Renal pelvis (tissue), 1 donor: ENCODE measurements at regions not wholly inside any gene's neighbourhood (a gene's known extent, or its start where the extent isn't known, plus 50 kb on each side); places are given as distances from the start of the nearest gene placed in this dataset.
A peak's percentile ranks its signal among the peaks of the same experiment; 100 is the strongest.

ENCODE experiments used
- DNase-seq: peaks from one replicate; pipeline ENCODE4 v3.0.0-alpha.2; 2013

- no peak for DNase-seq
These were observed 515.3 kb downstream of the DSC3 start for GRCh38 chr18:30527226-30527625.

GRCh38 chr18:30522288-30522929 is 520.1 kb downstream of the DSC3 start:
- no peak for DNase-seq

GRCh38 chr18:30514059-30514458 is 528.5 kb downstream of the DSC3 start:
- no peak for DNase-seq

GRCh38 chr18:30512872-30513271 is 529.7 kb downstream of the DSC3 start:
- DNase-seq, result no peak

GRCh38 chr18:30510882-30511281 is 531.7 kb downstream of the DSC3 start:
- no peak for DNase-seq

- DNase-seq, result no peak
These were observed 540.9 kb downstream of the DSC3 start for GRCh38 chr18:30501594-30501993.

GRCh38 chr18:30500240-30500945 is 542.1 kb downstream of the DSC3 start:
- no peak for DNase-seq

GRCh38 chr18:30499721-30500120 is 542.8 kb downstream of the DSC3 start:
- no peak for DNase-seq

- DNase-seq, result no peak
These were observed 549.9 kb downstream of the DSC3 start for GRCh38 chr18:30492552-30493129.

- no peak for DNase-seq
These were observed 550.6 kb downstream of the DSC3 start for GRCh38 chr18:30491815-30492551.

- no peak for DNase-seq
These were observed 552.5 kb downstream of the DSC3 start for GRCh38 chr18:30489890-30490643.

- no peak for DNase-seq
These were observed 554.6 kb downstream of the DSC3 start for GRCh38 chr18:30487962-30488361.

- DNase-seq, result no peak
These were observed 555.7 kb downstream of the DSC3 start for GRCh38 chr18:30486856-30487255.

- no peak for DNase-seq
These were observed 557.5 kb downstream of the DSC3 start for GRCh38 chr18:30485078-30485477.

- no peak for DNase-seq
These were observed 560.7 kb downstream of the DSC3 start for GRCh38 chr18:30481871-30482270.

- peak; percentile 37 for DNase-seq
These were observed 573.5 kb downstream of the DSC3 start for GRCh38 chr18:30469091-30469490.

GRCh38 chr18:30465096-30465495 is 577.4 kb downstream of the DSC3 start:
- DNase-seq, result no peak

GRCh38 chr18:30457156-30457555 is 585.4 kb downstream of the DSC3 start:
- no peak for DNase-seq

- no peak for DNase-seq
These were observed 586.8 kb downstream of the DSC3 start for GRCh38 chr18:30455741-30456140.

GRCh38 chr18:30454920-30455319 is 587.6 kb downstream of the DSC3 start:
- DNase-seq, result no peak

GRCh38 chr18:30451981-30452380 is 590.6 kb downstream of the DSC3 start:
- DNase-seq, result no peak

- DNase-seq, result no peak
These were observed 591.6 kb downstream of the DSC3 start for GRCh38 chr18:30450927-30451326.
